ENCODE measurements at regions not wholly inside any gene's neighbourhood (a gene's known extent, or its start where the extent isn't known, plus 50 kb on each side); places are given as distances from the start of the nearest gene placed in this dataset.
A peak's percentile ranks its signal among the peaks of the same experiment; 100 is the strongest.

DNA sequence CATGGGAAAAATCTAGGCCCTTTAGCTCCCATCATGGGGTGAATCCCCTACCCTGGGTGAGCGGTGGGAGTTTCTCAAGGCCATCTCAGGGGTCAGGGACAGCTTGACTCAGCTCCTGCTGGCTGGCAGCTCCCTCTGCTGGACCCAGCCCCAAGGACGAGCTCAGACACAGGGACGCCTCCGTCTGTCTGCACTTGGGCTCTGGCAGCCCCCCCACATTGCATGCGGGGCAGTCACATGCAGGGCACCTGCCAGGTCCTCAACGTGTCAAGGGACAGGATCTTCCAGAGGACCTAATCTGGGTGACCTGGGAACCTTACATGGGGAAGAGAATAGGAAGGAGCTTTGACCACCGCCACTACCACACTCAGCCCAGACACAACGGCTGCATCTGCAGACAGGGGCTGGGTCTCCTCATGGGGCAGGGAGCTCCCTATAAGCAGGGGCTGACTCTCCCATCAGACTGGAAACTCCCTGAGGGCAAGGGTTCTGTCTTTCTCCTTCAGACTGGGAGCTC, 173.4 kb downstream of the MRPL14 start (continued):
- no peak for TF ChIP-seq RNF219 (CRISPR knock-in tag; IDR thresholded peaks at IDR 0.05)
- TF ChIP-seq, protein P1, sequence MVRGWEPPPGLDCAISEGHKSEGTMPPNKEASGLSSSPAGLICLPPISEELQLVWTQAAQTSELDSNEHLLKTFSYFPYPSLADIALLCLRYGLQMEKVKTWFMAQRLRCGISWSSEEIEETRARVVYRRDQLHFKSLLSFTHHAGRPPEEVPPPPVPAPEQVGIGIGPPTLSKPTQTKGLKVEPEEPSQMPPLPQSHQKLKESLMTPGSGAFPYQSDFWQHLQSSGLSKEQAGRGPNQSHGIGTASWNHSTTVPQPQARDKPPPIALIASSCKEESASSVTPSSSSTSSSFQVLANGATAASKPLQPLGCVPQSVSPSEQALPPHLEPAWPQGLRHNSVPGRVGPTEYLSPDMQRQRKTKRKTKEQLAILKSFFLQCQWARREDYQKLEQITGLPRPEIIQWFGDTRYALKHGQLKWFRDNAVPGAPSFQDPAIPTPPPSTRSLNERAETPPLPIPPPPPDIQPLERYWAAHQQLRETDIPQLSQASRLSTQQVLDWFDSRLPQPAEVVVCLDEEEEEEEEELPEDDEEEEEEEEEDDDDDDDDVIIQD (CRISPR knock-in tag; IDR thresholded peaks at IDR 0.05), result no peak
- TF ChIP-seq STAT5B (CRISPR knock-in tag; IDR thresholded peaks at IDR 0.05), result no peak
- no peak for TF ChIP-seq SIX5 (IDR thresholded peaks at IDR 0.05; ENCODE audit: borderline replicate concordance in 1 of 2, insufficient read depth in 1 of 2, low read depth in 1 of 2, low read length in 2 of 2)
- TF ChIP-seq GTF2A2 (tag; IDR thresholded peaks at IDR 0.05), result no peak
- TF ChIP-seq ZNF699 (CRISPR knock-in tag; IDR thresholded peaks at IDR 0.05; ENCODE audit: insufficient replicate concordance), result no peak
- no peak for TF ChIP-seq RNF2 (IDR thresholded peaks at IDR 0.05)
- TF ChIP-seq ZBTB1 (CRISPR knock-in tag; IDR thresholded peaks at IDR 0.05; ENCODE audit: borderline replicate concordance, low read depth), result no peak
- no peak for TF ChIP-seq ZNF274 (IDR thresholded peaks at IDR 0.05; ENCODE audit: borderline replicate concordance, low read depth, low read length)
- TF ChIP-seq HMGN3 (IDR thresholded peaks at IDR 0.05; ENCODE audit: borderline replicate concordance, extremely low read depth, insufficient read length, low read depth, low read length), result no peak
- TF ChIP-seq BACH1 (tag; IDR thresholded peaks at IDR 0.05), result no peak
- TF ChIP-seq NFIX (CRISPR knock-in tag; IDR thresholded peaks at IDR 0.05; ENCODE audit: low read depth), result no peak
- no peak for TF ChIP-seq CHAMP1 (IDR thresholded peaks at IDR 0.05)
- TF ChIP-seq, protein P2, sequence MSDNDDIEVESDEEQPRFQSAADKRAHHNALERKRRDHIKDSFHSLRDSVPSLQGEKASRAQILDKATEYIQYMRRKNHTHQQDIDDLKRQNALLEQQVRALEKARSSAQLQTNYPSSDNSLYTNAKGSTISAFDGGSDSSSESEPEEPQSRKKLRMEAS (CRISPR knock-in tag; IDR thresholded peaks at IDR 0.05), result 0 out of 2 replicates have a peak, but pooled peaks have one; percentile 13
- TF ChIP-seq BCOR (IDR thresholded peaks at IDR 0.05), result no peak
- TF ChIP-seq XRCC4 (IDR thresholded peaks at IDR 0.05; ENCODE audit: extremely low read depth, insufficient read depth, insufficient read length), result no peak
- no peak for TF ChIP-seq ZNF174 (CRISPR knock-in tag; IDR thresholded peaks at IDR 0.05)
- peak; percentile 44; the same call in 1 of the 2 replicates for TF ChIP-seq ZBTB7A (IDR thresholded peaks at IDR 0.05; ENCODE audit: borderline replicate concordance, control insufficient read depth, low read depth, low read length)
- TF ChIP-seq, protein P3, sequence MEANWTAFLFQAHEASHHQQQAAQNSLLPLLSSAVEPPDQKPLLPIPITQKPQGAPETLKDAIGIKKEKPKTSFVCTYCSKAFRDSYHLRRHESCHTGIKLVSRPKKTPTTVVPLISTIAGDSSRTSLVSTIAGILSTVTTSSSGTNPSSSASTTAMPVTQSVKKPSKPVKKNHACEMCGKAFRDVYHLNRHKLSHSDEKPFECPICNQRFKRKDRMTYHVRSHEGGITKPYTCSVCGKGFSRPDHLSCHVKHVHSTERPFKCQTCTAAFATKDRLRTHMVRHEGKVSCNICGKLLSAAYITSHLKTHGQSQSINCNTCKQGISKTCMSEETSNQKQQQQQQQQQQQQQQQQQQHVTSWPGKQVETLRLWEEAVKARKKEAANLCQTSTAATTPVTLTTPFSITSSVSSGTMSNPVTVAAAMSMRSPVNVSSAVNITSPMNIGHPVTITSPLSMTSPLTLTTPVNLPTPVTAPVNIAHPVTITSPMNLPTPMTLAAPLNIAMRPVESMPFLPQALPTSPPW (CRISPR knock-in tag; IDR thresholded peaks at IDR 0.05), result peak; percentile 40; the same call in 1 of the 2 replicates
- no peak for TF ChIP-seq HNRNPUL1 (IDR thresholded peaks at IDR 0.05; ENCODE audit: low read length)

All from K562 (cell line).